ENCODE measurements at regions not wholly inside any gene's neighbourhood (a gene's known extent, or its start where the extent isn't known, plus 50 kb on each side); places are given as distances from the start of the nearest gene placed in this dataset.

- Histone ChIP-seq H3K27me3 (no peaks in the 10 kb centered on the region), H3K9me3 (no peaks in the 10 kb centered on the region), H3K36me3 (no peaks in the 10 kb centered on the region), H3K27ac (no peak overlapping the region), H3K4me1 (ENCODE audit: insufficient read depth) (peaks cover 2% of the 10 kb centered on the region), H3K4me3 (no peak overlapping the region)
- TF ChIP-seq, protein P1, sequence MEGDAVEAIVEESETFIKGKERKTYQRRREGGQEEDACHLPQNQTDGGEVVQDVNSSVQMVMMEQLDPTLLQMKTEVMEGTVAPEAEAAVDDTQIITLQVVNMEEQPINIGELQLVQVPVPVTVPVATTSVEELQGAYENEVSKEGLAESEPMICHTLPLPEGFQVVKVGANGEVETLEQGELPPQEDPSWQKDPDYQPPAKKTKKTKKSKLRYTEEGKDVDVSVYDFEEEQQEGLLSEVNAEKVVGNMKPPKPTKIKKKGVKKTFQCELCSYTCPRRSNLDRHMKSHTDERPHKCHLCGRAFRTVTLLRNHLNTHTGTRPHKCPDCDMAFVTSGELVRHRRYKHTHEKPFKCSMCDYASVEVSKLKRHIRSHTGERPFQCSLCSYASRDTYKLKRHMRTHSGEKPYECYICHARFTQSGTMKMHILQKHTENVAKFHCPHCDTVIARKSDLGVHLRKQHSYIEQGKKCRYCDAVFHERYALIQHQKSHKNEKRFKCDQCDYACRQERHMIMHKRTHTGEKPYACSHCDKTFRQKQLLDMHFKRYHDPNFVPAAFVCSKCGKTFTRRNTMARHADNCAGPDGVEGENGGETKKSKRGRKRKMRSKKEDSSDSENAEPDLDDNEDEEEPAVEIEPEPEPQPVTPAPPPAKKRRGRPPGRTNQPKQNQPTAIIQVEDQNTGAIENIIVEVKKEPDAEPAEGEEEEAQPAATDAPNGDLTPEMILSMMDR (IDR thresholded peaks at IDR 0.05): no peak
- no peak for TF ChIP-seq POLR2A (IDR thresholded peaks at IDR 0.05)
- TF ChIP-seq EP300 (IDR thresholded peaks at IDR 0.05): no peak
- intact Hi-C loops (cut with DNase I): no loop called here
- DNase-seq: no peak
- 70 to 75% (median 72%) methylated on average over 4 of the region's 4 CpGs for WGBS, 3 donors
Measured at GRCh38 chr10:84075226-84076046, 63.9 kb upstream of the GHITM start.

DNA sequence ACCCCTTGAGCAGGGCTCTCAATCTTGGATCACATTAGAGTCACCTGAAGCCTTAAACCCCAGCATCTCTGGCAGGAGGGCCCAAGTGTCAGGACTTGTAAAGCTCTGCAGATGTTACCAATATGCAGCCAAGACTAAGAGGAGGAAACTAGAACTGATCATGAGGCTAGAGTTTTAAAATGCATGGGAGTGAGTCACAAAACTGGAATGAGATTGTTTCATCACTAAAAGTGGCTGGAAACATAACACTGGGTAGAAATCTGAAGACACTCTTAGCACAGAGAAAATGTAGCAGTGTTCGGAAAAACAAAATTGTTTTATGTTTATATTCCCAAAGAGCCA is 63.3 kb upstream of the GHITM start:
- 12 to 19% (median 14%) methylated on average over 1 of the region's 1 CpG for WGBS, 3 donors
- Histone ChIP-seq H3K4me1 (ENCODE audit: insufficient read depth) (peaks cover 2% of the 10 kb centered on the region), H3K4me3 (no peak overlapping the region), H3K27me3 (no peaks in the 10 kb centered on the region), H3K36me3 (no peaks in the 10 kb centered on the region), H3K9me3 (no peaks in the 10 kb centered on the region), H3K27ac (no peak overlapping the region)
- peak in 3 of 5 donors; percentile 16 to 33 (median 17) for DNase-seq
- TF ChIP-seq, protein P1 (IDR thresholded peaks at IDR 0.05): no peak
- TF ChIP-seq EP300 (IDR thresholded peaks at IDR 0.05): no peak
- intact Hi-C loops (cut with DNase I): no loop called here

DNA sequence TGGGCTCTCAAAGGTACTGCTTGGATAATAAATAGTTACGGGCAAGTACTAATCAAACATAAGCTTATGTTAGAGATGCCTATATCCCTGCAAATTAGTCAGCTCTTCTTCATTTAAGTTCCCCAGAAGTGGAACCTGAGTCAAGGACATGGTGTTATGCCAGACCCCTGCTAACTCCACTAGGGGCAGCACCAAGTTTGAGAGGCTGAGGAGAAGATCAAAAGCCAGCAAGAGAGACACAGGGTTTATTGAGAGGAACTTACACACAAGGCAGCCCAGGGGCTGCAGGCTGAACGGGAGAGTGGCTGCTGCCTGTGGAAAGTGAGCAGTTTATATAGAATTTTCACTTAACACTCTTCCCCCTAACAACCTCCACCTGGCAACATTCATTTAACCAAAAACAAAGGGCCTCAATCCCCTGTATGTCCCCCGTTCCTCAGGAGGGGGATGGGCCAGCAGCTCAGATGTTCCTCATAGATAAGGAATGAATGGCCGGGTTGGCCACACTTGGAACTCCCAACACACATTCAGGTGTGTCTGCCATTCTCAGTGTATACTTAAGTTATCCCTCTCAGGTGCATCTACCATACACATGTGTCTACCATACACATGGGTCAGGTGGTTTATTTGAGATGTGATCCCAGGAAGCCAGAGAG is 62.6 kb upstream of the GHITM start:
- H3K9me3 ChIP-seq: no peaks in the 10 kb centered on the region
- no peaks in the 10 kb centered on the region for H3K27me3 ChIP-seq
- TF ChIP-seq POLR2A (IDR thresholded peaks at IDR 0.05): no peak
- TF ChIP-seq, protein P1 (IDR thresholded peaks at IDR 0.05): no peak
- no peak for TF ChIP-seq EP300 (IDR thresholded peaks at IDR 0.05)
- H3K27ac ChIP-seq: no peak overlapping the region
- WGBS, 3 donors: 44 to 58% (median 51%) methylated on average over 4 of the region's 4 CpGs
- H3K36me3 ChIP-seq: no peaks in the 10 kb centered on the region
- DNase-seq: no peak
- H3K4me3 ChIP-seq: no peak overlapping the region
- intact Hi-C loops (cut with DNase I): no loop called here
- H3K4me1 ChIP-seq (ENCODE audit: insufficient read depth): peaks cover 2% of the 10 kb centered on the region

DNA sequence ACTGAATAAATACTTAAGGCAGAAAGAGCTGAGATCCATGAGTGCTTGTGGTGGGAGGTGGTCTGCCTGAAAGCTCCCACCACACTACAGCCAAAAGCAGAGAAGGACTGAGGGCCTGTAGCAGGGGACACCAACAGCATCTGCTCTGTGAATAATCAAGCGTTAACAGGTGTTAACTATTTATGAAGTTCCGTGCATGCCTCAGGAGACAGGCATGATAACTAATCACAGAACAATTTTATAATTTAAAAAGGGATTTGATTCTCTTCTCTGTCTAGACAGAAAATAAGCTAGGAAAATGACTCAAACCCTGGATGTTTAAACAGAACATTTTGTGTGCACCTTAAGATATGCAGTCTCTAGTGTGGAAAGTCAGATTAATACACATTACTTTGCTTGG is 61.5 kb upstream of the GHITM start:
- no peak for DNase-seq
- TF ChIP-seq POLR2A (IDR thresholded peaks at IDR 0.05) (no peak), EP300 (IDR thresholded peaks at IDR 0.05) (no peak)
- TF ChIP-seq, protein P1 (IDR thresholded peaks at IDR 0.05): no peak
- Histone ChIP-seq H3K4me1 (ENCODE audit: insufficient read depth) (peaks cover 2% of the 10 kb centered on the region), H3K4me3 (no peak overlapping the region), H3K27ac (no peak overlapping the region), H3K36me3 (no peaks in the 10 kb centered on the region), H3K9me3 (no peaks in the 10 kb centered on the region), H3K27me3 (no peaks in the 10 kb centered on the region)
- 64 to 82% (median 70%) methylated on average over 2 of the region's 2 CpGs for WGBS, 3 donors
- intact Hi-C loops (cut with DNase I): no loop called here
